ENCODE measurements at regions not wholly inside any gene's neighbourhood (a gene's known extent, or its start where the extent isn't known, plus 50 kb on each side); places are given as distances from the start of the nearest gene placed in this dataset.

DNA sequence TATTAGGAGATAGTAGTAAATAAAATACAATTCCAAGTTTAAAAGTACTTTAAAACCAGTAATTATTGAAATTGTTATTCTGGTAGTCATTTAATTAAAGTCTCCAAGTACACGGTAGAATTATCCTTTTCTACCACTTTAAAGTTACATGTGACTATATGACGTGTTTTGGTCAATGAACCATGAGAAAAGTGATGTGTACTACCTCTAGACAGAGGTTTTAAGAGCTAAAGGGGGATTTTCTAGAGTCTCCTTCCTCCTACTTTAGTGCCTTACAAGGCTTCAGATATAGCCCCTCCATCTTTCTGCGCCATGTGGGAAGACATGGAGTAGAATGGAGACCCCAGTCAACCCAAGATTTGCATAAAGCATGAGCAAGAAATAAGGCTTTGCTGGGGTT lies 2296.6 kb upstream of the AGA start:
- FAIRE-seq (no peak), DNase-seq (no peak)
- Histone ChIP-seq H3K4me1 (ENCODE audit: control insufficient read depth in 2 of 3, insufficient read depth in 2 of 3, low read depth in 1 of 3, low read length in 3 of 3) (no peaks in the 10 kb centered on the region), H3K36me3 (ENCODE audit: control insufficient read depth in 2 of 3, insufficient read depth in 3 of 3, low read length in 3 of 3) (no peaks in the 10 kb centered on the region), H3K9ac (ENCODE audit: low read length in 3 of 3) (no peak overlapping the region), H3K27ac (ENCODE audit: low read depth in 2 of 2, low read length in 2 of 2) (no peak overlapping the region), H3K27me3 (ENCODE audit: control insufficient read depth, insufficient read depth, low read length) (no peaks in the 10 kb centered on the region), H3K4me3 (ENCODE audit: low read length in 3 of 3) (no peak overlapping the region), H3K9me3 (ENCODE audit: control insufficient read depth in 2 of 3, insufficient read depth in 1 of 3, low read length in 3 of 3) (no peaks in the 10 kb centered on the region)
- intact Hi-C loops (cut with DNase I) = no loop called here
- no peak for TF ChIP-seq CTCF (IDR thresholded peaks at IDR 0.05; ENCODE audit: borderline replicate concordance, extremely low read depth, insufficient read depth)

GRCh38 chr4:179747218-179747910 lies 2305.1 kb upstream of the AGA start:
- H3K4me3 ChIP-seq (ENCODE audit: low read length in 3 of 3) = no peak overlapping the region
- H3K27ac ChIP-seq (ENCODE audit: low read depth in 2 of 2, low read length in 2 of 2) = no peak overlapping the region
- H3K9me3 ChIP-seq (ENCODE audit: control insufficient read depth in 2 of 3, insufficient read depth in 1 of 3, low read length in 3 of 3) = no peaks in the 10 kb centered on the region
- no peak overlapping the region for H3K9ac ChIP-seq (ENCODE audit: low read length in 3 of 3)
- H3K36me3 ChIP-seq (ENCODE audit: control insufficient read depth in 2 of 3, insufficient read depth in 3 of 3, low read length in 3 of 3) = no peaks in the 10 kb centered on the region
- no peak for TF ChIP-seq CTCF (IDR thresholded peaks at IDR 0.05; ENCODE audit: borderline replicate concordance, extremely low read depth, insufficient read depth)
- intact Hi-C loops (cut with DNase I) = no loop called here
- no peaks in the 10 kb centered on the region for H3K4me1 ChIP-seq (ENCODE audit: control insufficient read depth in 2 of 3, insufficient read depth in 2 of 3, low read depth in 1 of 3, low read length in 3 of 3)
- DNase-seq (peak in 1 of 5 donors; percentile 2), FAIRE-seq (no peak)
- no peaks in the 10 kb centered on the region for H3K27me3 ChIP-seq (ENCODE audit: control insufficient read depth, insufficient read depth, low read length)

GRCh38 chr4:179748837-179749236 lies 2306.6 kb upstream of the AGA start:
- Histone ChIP-seq H3K4me1 (ENCODE audit: control insufficient read depth in 2 of 3, insufficient read depth in 2 of 3, low read depth in 1 of 3, low read length in 3 of 3) (no peaks in the 10 kb centered on the region), H3K27me3 (ENCODE audit: control insufficient read depth, insufficient read depth, low read length) (no peaks in the 10 kb centered on the region), H3K36me3 (ENCODE audit: control insufficient read depth in 2 of 3, insufficient read depth in 3 of 3, low read length in 3 of 3) (no peaks in the 10 kb centered on the region), H3K9ac (ENCODE audit: low read length in 3 of 3) (no peak overlapping the region), H3K9me3 (ENCODE audit: control insufficient read depth in 2 of 3, insufficient read depth in 1 of 3, low read length in 3 of 3) (no peaks in the 10 kb centered on the region), H3K27ac (ENCODE audit: low read depth in 2 of 2, low read length in 2 of 2) (no peak overlapping the region), H3K4me3 (ENCODE audit: low read length in 3 of 3) (no peak overlapping the region)
- TF ChIP-seq CTCF (IDR thresholded peaks at IDR 0.05; ENCODE audit: borderline replicate concordance, extremely low read depth, insufficient read depth) = no peak
- intact Hi-C loops (cut with DNase I) = no loop called here
- DNase-seq (no peak), FAIRE-seq (no peak)

DNA sequence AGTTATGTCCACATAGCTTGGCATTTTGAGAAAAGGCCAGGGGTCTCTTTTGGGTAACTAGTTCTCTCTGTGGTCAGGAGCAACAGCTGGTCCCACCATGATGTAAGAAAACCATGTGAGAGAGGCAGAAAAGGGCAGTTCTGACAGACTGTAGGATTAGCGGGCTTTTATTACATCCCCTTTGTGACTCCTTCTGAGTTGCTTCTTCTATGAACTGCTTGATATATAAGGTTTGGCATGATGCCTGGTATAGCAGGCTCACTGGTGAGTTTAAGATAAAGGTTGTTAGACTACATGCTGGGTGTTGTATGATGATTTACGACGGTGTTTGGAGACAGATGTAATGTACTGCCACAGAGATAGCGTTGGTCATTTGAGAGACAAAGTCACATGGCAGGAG lies 2308.1 kb upstream of the AGA start:
- H3K9ac ChIP-seq (ENCODE audit: low read length in 3 of 3) = no peak overlapping the region
- H3K4me3 ChIP-seq (ENCODE audit: low read length in 3 of 3) = no peak overlapping the region
- H3K27me3 ChIP-seq (ENCODE audit: control insufficient read depth, insufficient read depth, low read length) = no peaks in the 10 kb centered on the region
- H3K27ac ChIP-seq (ENCODE audit: low read depth in 2 of 2, low read length in 2 of 2) = no peak overlapping the region
- FAIRE-seq (no peak), DNase-seq (peak in 2 of 5 donors; percentile 8 to 39)
- no peaks in the 10 kb centered on the region for H3K36me3 ChIP-seq (ENCODE audit: control insufficient read depth in 2 of 3, insufficient read depth in 3 of 3, low read length in 3 of 3)
- H3K9me3 ChIP-seq (ENCODE audit: control insufficient read depth in 2 of 3, insufficient read depth in 1 of 3, low read length in 3 of 3) = no peaks in the 10 kb centered on the region
- intact Hi-C loops (cut with DNase I) = no loop called here
- no peaks in the 10 kb centered on the region for H3K4me1 ChIP-seq (ENCODE audit: control insufficient read depth in 2 of 3, insufficient read depth in 2 of 3, low read depth in 1 of 3, low read length in 3 of 3)
- TF ChIP-seq CTCF (IDR thresholded peaks at IDR 0.05; ENCODE audit: borderline replicate concordance, extremely low read depth, insufficient read depth) = no peak

Data from kidney (tissue), 13 donors.